SK-N-SH (cell line): ENCODE measurements at regions not wholly inside any gene's neighbourhood (a gene's known extent, or its start where the extent isn't known, plus 50 kb on each side); places are given as distances from the start of the nearest gene placed in this dataset.

ENCODE experiments used
- CTCF ChIA-PET: fragments of 300-600, 350-600 bp; formaldehyde crosslinking; extraction: SDS; loops from one replicate; lab custom pipeline; 2021; lab: Yijun Ruan, JAX
- POLR2A ChIA-PET: fragments of 350-600 bp; sonication (Branson Sonifier 250); formaldehyde crosslinking; extraction: SDS; loops from one replicate; lab custom pipeline; 2020; ENCODE audit warnings: antibody characterized with exemption, inconsistent platforms; lab: Yijun Ruan, JAX
- DNase-seq: peaks from one replicate; pipeline ENCODE4 v3.0.0; 2012
- H2AFZ ChIP-seq: fragments of 200-600 bp; sonication (generic); 2 replicates; pipeline ENCODE4 v1.8.1; 2016; ENCODE audit warnings: antibody characterized with exemption, mild to moderate bottlenecking, low read depth
- H3F3A ChIP-seq: fragments of 200-600 bp; sonication (generic); replicated peaks from 2 replicates; pipeline ENCODE3; 2016; ENCODE audit warnings: antibody characterized with exemption, mild to moderate bottlenecking; ENCODE audit not compliant: insufficient read depth
- H3K27ac ChIP-seq, 2 experiments: fragments of 200-500 bp in 1 of 2; fragments of 200-600 bp in 1 of 2; sonication (Bioruptor generic) in 1 of 2; sonication (generic), shearing (Covaris generic) in 1 of 2; 2 replicates each; pipeline versions ENCODE4 v1.5.1 to v1.6.1; 2014 to 2016; ENCODE audit warnings: low read depth in 2 of 2, inconsistent platforms in 1 of 2, low read length in 1 of 2, mild to moderate bottlenecking in 1 of 2, mixed read lengths in 1 of 2
- H3K27me3 ChIP-seq: fragments of 200-600 bp; sonication (generic), shearing (Covaris generic); 2 replicates; pipeline ENCODE4 v1.6.1; 2016; ENCODE audit warnings: mixed run types; ENCODE audit not compliant: insufficient read depth
- H3K36me3 ChIP-seq, 2 experiments: fragments of 200-500 bp in 1 of 2; fragments of 200-600 bp in 1 of 2; sonication (Bioruptor generic) in 1 of 2; sonication (generic) in 1 of 2; replicated peaks in 1 of 2; 2 replicates each; pipeline versions ENCODE3 to v1.5.1; 2014 to 2016; ENCODE audit warnings: low read length in 1 of 2, mild to moderate bottlenecking in 1 of 2; ENCODE audit not compliant: insufficient read depth in 2 of 2, control insufficient read depth in 1 of 2
- H3K4me1 ChIP-seq, 2 experiments: fragments of 200-500 bp in 1 of 2; fragments of 200-600 bp in 1 of 2; sonication (Bioruptor generic) in 1 of 2; sonication (generic), shearing (Covaris generic) in 1 of 2; 2 replicates each; pipeline versions ENCODE4 v1.5.1 to v1.6.1; 2014 to 2016; ENCODE audit warnings: low read depth in 1 of 2, low read length in 1 of 2, mixed run types in 1 of 2; ENCODE audit not compliant: insufficient read depth in 2 of 2, control insufficient read depth in 1 of 2
- H3K4me2 ChIP-seq: fragments of 200-600 bp; sonication (generic), shearing (Covaris generic); 2 replicates; pipeline ENCODE4 v1.6.1; 2017; ENCODE audit warnings: mixed run types
- H3K4me3 ChIP-seq, 2 experiments: fragments of 200-500 bp in 1 of 2; fragments of 200-600 bp in 1 of 2; sonication (Bioruptor generic) in 1 of 2; sonication (generic), shearing (Covaris generic) in 1 of 2; 2 replicates each; pipeline versions ENCODE4 v1.5.1 to v1.8.1; 2014 to 2016; ENCODE audit warnings: low read depth in 2 of 2, inconsistent platforms in 1 of 2, low read length in 1 of 2, mild to moderate bottlenecking in 1 of 2, mixed read lengths in 1 of 2, moderate library complexity in 1 of 2
- H3K79me2 ChIP-seq: fragments of 200-600 bp; sonication (generic); 2 replicates; pipeline ENCODE4 v1.8.1; 2017; ENCODE audit warnings: mild to moderate bottlenecking; ENCODE audit not compliant: insufficient read depth
- H3K9ac ChIP-seq: fragments of 200-600 bp; sonication (generic); 2 replicates; pipeline ENCODE4 v1.6.1; 2017; ENCODE audit warnings: mixed run types
- H3K9me2 ChIP-seq: fragments of 200-600 bp; sonication (generic); 2 replicates; pipeline ENCODE4 v1.6.1; 2017; ENCODE audit warnings: mixed run types
- H3K9me3 ChIP-seq: fragments of 200-600 bp; sonication (generic); 2 replicates; pipeline ENCODE4 v1.6.1; 2017; ENCODE audit warnings: mixed run types, mild to moderate bottlenecking, moderate library complexity
- H4K20me1 ChIP-seq: fragments of 200-600 bp; sonication (generic); 2 replicates; pipeline ENCODE4 v1.6.1; 2017; ENCODE audit warnings: mild to moderate bottlenecking, mixed run types; ENCODE audit not compliant: insufficient read depth
- FOSL2 ChIP-seq: IDR thresholded peaks from 2 replicates; pipeline ENCODE4 v1.4.0; 2012; ENCODE audit warnings: low read depth, mild to moderate bottlenecking, moderate library complexity, borderline replicate concordance
- FOXJ3 ChIP-seq: sonication (generic); formaldehyde crosslinking; IDR thresholded peaks from 2 replicates; pipeline ENCODE4 v1.5.1; 2020; ENCODE audit warnings: mild to moderate bottlenecking, missing genetic modification reagents
- GATA2 ChIP-seq: sonication (generic); formaldehyde crosslinking; IDR thresholded peaks from 2 replicates; pipeline ENCODE4 v1.5.0; 2020; ENCODE audit warnings: mild to moderate bottlenecking, missing genetic modification reagents
- JUND ChIP-seq: IDR thresholded peaks from 2 replicates; pipeline ENCODE4 v1.4.0; 2012
- MAX ChIP-seq: IDR thresholded peaks from 2 replicates; pipeline ENCODE4 v1.4.0; 2012; ENCODE audit warnings: low read depth
- MEF2A ChIP-seq: IDR thresholded peaks from 2 replicates; pipeline ENCODE4 v1.4.0; 2012; ENCODE audit warnings: low read depth, borderline replicate concordance
- MXI1 ChIP-seq: IDR thresholded peaks from 2 replicates; pipeline ENCODE4 v1.6.1; 2012; ENCODE audit warnings: mild to moderate bottlenecking, low read depth, low read length, improper control_type of control experiment
- NFIC ChIP-seq: IDR thresholded peaks from 2 replicates; pipeline ENCODE4 v1.4.0; 2012; ENCODE audit warnings: borderline replicate concordance
- PBX3 ChIP-seq: IDR thresholded peaks from 2 replicates; pipeline ENCODE4; 2012
- POLR2AphosphoS5 ChIP-seq: IDR thresholded peaks from 2 replicates; pipeline ENCODE4 v1.6.1; 2012; ENCODE audit warnings: low read depth, low read length
- RAD21 ChIP-seq: IDR thresholded peaks from 2 replicates; pipeline ENCODE4 v1.6.1; 2012; ENCODE audit warnings: mild to moderate bottlenecking, low read length
- RFX5 ChIP-seq: IDR thresholded peaks from 2 replicates; pipeline ENCODE4 v1.6.1; 2012; ENCODE audit warnings: mild to moderate bottlenecking, improper control_type of control experiment, low read length
- TCF12 ChIP-seq: IDR thresholded peaks from 2 replicates; pipeline ENCODE4 v1.4.0; 2012
- TEAD4 ChIP-seq: IDR thresholded peaks from 2 replicates; pipeline ENCODE4 v1.4.0; 2012; ENCODE audit warnings: mild to moderate bottlenecking, borderline replicate concordance; ENCODE audit not compliant: insufficient read depth
- USF1 ChIP-seq: IDR thresholded peaks from 2 replicates; pipeline ENCODE4 v1.4.0; 2012; ENCODE audit warnings: low read depth, borderline replicate concordance
- ZBTB33 ChIP-seq: IDR thresholded peaks from 2 replicates; pipeline ENCODE4 v1.4.0; 2012; ENCODE audit warnings: low read depth, borderline replicate concordance
- WGBS: methylation state at CpG from one replicate; pipeline ENCODE4 v1.1.6; 2017; ENCODE audit warnings: low lambda C conversion rate; 5-methylcytosine and 5-hydroxymethylcytosine counted together

GRCh38 chr12:123033392-123034021 lies 53.0 kb downstream of the ARL6IP4 start:
- POLR2A ChIA-PET = no interaction called here
- CTCF ChIA-PET = interaction anchor here (2.6 kb wide), 1 partner anchor 10 kb away, joined by 14 read pairs; no protein-coding TSS in a partner anchor
- TF ChIP-seq NFIC (no peak), FOSL2 (no peak), RAD21 (no peak), PBX3 (no peak), GATA2 (CRISPR knock-in tag) (no peak), ZBTB33 (no peak), USF1 (no peak), MAX (no peak), TCF12 (no peak), TEAD4 (no peak), FOXJ3 (CRISPR knock-in tag) (no peak), MXI1 (no peak), JUND (no peak), RFX5 (no peak), MEF2A (no peak), POLR2AphosphoS5 (no peak)

More at GRCh38 chr12:123033392-123034021, 53.0 kb downstream of the ARL6IP4 start:
- Histone ChIP-seq H3K9ac (no peak overlapping the region), H3K36me3 (peaks cover 0 to 3% of the 10 kb centered on the region in 2 experiments), H3K79me2 (no peaks in the 10 kb centered on the region), H3K4me2 (no peak overlapping the region), H3F3A (peaks cover 6% of the 10 kb centered on the region), H3K4me1 (peaks cover 8 to 10% of the 10 kb centered on the region in 2 experiments; a peak in 3 of 4 replicates), H3K4me3 (no peak overlapping the region), H2AFZ (no peak overlapping the region), H3K27me3 (no peaks in the 10 kb centered on the region), H3K9me3 (no peaks in the 10 kb centered on the region), H3K9me2 (no peaks in the 10 kb centered on the region), H4K20me1 (no peaks in the 10 kb centered on the region), H3K27ac (no peak overlapping the region)
- no peak for DNase-seq
- 100% methylated on average over 1 of the region's 3 CpGs for WGBS
